SK-N-SH (cell line): ENCODE measurements at regions not wholly inside any gene's neighbourhood (a gene's known extent, or its start where the extent isn't known, plus 50 kb on each side); places are given as distances from the start of the nearest gene placed in this dataset.
"Not testable (repeated sequence)": the region's sequence is repeated elsewhere in the genome, so short reads cannot be mapped to it uniquely, and the experiment has no call there.

Experiments used
- CHD2 ChIP-seq: fragments of 150-350 bp; IDR thresholded peaks from 2 replicates; pipeline ENCODE4 v1.6.1; 2018; ENCODE audit warnings: low read length; ENCODE audit not compliant: partially characterized antibody
- EP300 ChIP-seq, 2 experiments: IDR thresholded peaks; 2 replicates each; pipeline versions ENCODE4 v1.4.0 to v1.6.1; 2012; ENCODE audit warnings: borderline replicate concordance in 1 of 2, low read depth in 1 of 2, low read length in 1 of 2
- FOXJ3 ChIP-seq: sonication (generic); formaldehyde crosslinking; IDR thresholded peaks from 2 replicates; pipeline ENCODE4 v1.5.1; 2020; ENCODE audit warnings: mild to moderate bottlenecking, missing genetic modification reagents
- JUND ChIP-seq: IDR thresholded peaks from 2 replicates; pipeline ENCODE4 v1.4.0; 2012
- RFX5 ChIP-seq: IDR thresholded peaks from 2 replicates; pipeline ENCODE4 v1.6.1; 2012; ENCODE audit warnings: mild to moderate bottlenecking, improper control_type of control experiment, low read length
- TCF12 ChIP-seq: IDR thresholded peaks from 2 replicates; pipeline ENCODE4 v1.4.0; 2012
- TF ChIP-seq, protein P1 (sequence below): fragments of 200-600 bp; sonication (generic); IDR thresholded peaks from 2 replicates; pipeline ENCODE4 v1.6.1; 2017; ENCODE audit warnings: antibody characterized with exemption, mild to moderate bottlenecking, moderate library complexity
- TF ChIP-seq, protein P2 (sequence below): IDR thresholded peaks from 2 replicates; pipeline ENCODE4 v1.4.0; 2012; ENCODE audit warnings: low read depth
- TF ChIP-seq, protein P3 (sequence below): IDR thresholded peaks from 2 replicates; pipeline ENCODE4 v1.6.1; 2012; ENCODE audit warnings: mild to moderate bottlenecking, low read depth, low read length, moderate library complexity

DNA sequence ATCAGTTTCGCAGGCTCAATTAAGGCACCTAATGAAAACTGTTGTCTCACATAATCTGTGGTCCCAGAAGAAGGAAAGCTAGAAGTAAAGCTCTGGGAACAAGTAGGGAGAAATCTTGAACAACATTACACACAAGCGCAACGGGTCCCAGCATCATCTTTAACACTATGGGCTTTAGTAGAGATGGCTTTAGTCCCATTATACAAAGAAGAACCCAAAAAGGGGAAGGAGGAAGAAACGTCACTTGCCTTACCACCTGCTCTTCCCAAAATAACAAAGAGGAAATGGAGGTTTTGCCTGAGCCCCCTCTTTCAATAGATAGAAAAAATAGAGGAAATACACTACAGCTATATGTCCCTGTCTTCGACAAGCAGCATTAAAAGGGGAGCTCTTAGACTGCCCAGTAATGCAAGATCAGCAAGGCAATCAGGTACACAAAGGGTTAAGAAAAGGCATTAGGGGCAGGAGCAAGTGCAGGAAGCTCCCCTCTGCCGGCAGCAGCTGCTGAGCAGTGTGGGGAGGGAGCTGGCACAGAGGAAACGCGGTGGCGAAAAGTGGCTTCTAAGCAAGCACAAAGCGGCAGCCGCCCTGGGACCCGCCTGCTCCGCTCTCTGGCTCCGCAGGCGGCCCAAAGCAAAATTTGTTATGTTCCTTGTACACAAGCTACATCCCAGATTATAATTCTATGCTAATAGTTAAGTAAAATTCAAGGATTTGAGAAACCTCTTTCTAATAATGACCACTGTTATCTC, 1218.8 kb downstream of the TMEM121 start:
- TF ChIP-seq, protein P1, sequence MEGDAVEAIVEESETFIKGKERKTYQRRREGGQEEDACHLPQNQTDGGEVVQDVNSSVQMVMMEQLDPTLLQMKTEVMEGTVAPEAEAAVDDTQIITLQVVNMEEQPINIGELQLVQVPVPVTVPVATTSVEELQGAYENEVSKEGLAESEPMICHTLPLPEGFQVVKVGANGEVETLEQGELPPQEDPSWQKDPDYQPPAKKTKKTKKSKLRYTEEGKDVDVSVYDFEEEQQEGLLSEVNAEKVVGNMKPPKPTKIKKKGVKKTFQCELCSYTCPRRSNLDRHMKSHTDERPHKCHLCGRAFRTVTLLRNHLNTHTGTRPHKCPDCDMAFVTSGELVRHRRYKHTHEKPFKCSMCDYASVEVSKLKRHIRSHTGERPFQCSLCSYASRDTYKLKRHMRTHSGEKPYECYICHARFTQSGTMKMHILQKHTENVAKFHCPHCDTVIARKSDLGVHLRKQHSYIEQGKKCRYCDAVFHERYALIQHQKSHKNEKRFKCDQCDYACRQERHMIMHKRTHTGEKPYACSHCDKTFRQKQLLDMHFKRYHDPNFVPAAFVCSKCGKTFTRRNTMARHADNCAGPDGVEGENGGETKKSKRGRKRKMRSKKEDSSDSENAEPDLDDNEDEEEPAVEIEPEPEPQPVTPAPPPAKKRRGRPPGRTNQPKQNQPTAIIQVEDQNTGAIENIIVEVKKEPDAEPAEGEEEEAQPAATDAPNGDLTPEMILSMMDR, result not testable (repeated sequence)
- TF ChIP-seq RFX5; EP300 (IDR thresholded peaks at IDR 0.05; ENCODE audit: borderline replicate concordance in 1 of 2, low read depth in 1 of 2, low read length in 1 of 2); TCF12; JUND; FOXJ3 (CRISPR knock-in tag); CHD2: not testable (repeated sequence)
- TF ChIP-seq, protein P2, sequence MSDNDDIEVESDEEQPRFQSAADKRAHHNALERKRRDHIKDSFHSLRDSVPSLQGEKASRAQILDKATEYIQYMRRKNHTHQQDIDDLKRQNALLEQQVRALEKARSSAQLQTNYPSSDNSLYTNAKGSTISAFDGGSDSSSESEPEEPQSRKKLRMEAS, result not testable (repeated sequence)
- TF ChIP-seq, protein P3, sequence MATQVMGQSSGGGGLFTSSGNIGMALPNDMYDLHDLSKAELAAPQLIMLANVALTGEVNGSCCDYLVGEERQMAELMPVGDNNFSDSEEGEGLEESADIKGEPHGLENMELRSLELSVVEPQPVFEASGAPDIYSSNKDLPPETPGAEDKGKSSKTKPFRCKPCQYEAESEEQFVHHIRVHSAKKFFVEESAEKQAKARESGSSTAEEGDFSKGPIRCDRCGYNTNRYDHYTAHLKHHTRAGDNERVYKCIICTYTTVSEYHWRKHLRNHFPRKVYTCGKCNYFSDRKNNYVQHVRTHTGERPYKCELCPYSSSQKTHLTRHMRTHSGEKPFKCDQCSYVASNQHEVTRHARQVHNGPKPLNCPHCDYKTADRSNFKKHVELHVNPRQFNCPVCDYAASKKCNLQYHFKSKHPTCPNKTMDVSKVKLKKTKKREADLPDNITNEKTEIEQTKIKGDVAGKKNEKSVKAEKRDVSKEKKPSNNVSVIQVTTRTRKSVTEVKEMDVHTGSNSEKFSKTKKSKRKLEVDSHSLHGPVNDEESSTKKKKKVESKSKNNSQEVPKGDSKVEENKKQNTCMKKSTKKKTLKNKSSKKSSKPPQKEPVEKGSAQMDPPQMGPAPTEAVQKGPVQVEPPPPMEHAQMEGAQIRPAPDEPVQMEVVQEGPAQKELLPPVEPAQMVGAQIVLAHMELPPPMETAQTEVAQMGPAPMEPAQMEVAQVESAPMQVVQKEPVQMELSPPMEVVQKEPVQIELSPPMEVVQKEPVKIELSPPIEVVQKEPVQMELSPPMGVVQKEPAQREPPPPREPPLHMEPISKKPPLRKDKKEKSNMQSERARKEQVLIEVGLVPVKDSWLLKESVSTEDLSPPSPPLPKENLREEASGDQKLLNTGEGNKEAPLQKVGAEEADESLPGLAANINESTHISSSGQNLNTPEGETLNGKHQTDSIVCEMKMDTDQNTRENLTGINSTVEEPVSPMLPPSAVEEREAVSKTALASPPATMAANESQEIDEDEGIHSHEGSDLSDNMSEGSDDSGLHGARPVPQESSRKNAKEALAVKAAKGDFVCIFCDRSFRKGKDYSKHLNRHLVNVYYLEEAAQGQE, result not testable (repeated sequence)
